K562 (cell line): ENCODE measurements at regions not wholly inside any gene's neighbourhood (a gene's known extent, or its start where the extent isn't known, plus 50 kb on each side); places are given as distances from the start of the nearest gene placed in this dataset.
A peak's percentile ranks its signal among the peaks of the same experiment; 100 is the strongest.

Experiments used
- ATAC-seq: fragments of 200-7000 bp; cut with Tn5 transposase; 3 replicates; pipeline ENCODE4 v1.9.1; 2020; ENCODE audit warnings: moderate library complexity
- BruUV-seq: library from RNA; stranded (reverse); fragments of 400-500 nt; replicated peaks from 2 replicates; lab custom pipeline; 2021; lab: Mats Ljungman, UMichigan
- CTCF ChIA-PET: fragments of 300-600 bp; formaldehyde crosslinking; extraction: SDS; loops from one replicate; lab custom pipeline; 2021; ENCODE audit warnings: low intra/inter-chr PET ratio; lab: Yijun Ruan, JAX
- POLR2A ChIA-PET: fragments of 300-600, 350-650 bp; sonication (Branson Sonifier 250); formaldehyde crosslinking; extraction: SDS; loops from one replicate; lab custom pipeline; 2021; ENCODE audit warnings: antibody characterized with exemption, inconsistent platforms; lab: Yijun Ruan, JAX
- DNase-seq, 4 experiments: peaks; one replicate each; pipeline versions ENCODE4 v3.0.0 to v3.0.0-alpha.2; 2011 to 2018; ENCODE audit warnings: low spot score in 3 of 4, mixed read lengths in 3 of 4; ENCODE audit errors: extremely low read depth in 1 of 4
- FAIRE-seq: peaks from 2 replicates; lab custom pipeline; 2011; peaks lifted over from hg19 to GRCh38; lab: Jason Lieb, UNC
- H2AFZ ChIP-seq: 2 replicates; pipeline ENCODE4 v1.6.0; 2011; ENCODE audit warnings: low read depth, low read length, control low read depth, inconsistent platforms
- H3K27ac ChIP-seq: fragments of 200-600 bp; 3 replicates; pipeline ENCODE4 v1.8.0; 2011; ENCODE audit warnings: low read depth, mild to moderate bottlenecking, control low read depth, inconsistent platforms, low read length, moderate library complexity, mixed read lengths; ENCODE audit errors: extremely low read depth
- H3K27me3 ChIP-seq, 2 experiments: fragments of 300-600 bp in 1 of 2; 2 replicates in 1 of 2; 3 replicates in 1 of 2; pipeline versions ENCODE4 v1.6.0 to v1.8.0; 2011; ENCODE audit warnings: inconsistent platforms in 2 of 2, low read length in 2 of 2, mild to moderate bottlenecking in 1 of 2, mixed read lengths in 1 of 2, moderate library complexity in 1 of 2; ENCODE audit not compliant: control insufficient read depth in 2 of 2, insufficient read depth in 2 of 2
- H3K36me3 ChIP-seq: fragments of 300-600 bp; 3 replicates; pipeline ENCODE4 v1.8.0; 2011; ENCODE audit warnings: mild to moderate bottlenecking, low read length, inconsistent platforms; ENCODE audit not compliant: control insufficient read depth, insufficient read depth
- H3K4me1 ChIP-seq, 2 experiments: fragments of 200-600 bp in 1 of 2; replicated peaks in 1 of 2; 2 replicates in 1 of 2; 3 replicates in 1 of 2; pipeline versions ENCODE4 v1.5.1 to v1.8.0; 2011; ENCODE audit warnings: inconsistent platforms in 2 of 2, low read length in 2 of 2, mild to moderate bottlenecking in 1 of 2, mixed read lengths in 1 of 2, moderate library complexity in 1 of 2; ENCODE audit not compliant: control insufficient read depth in 2 of 2, insufficient read depth in 2 of 2
- H3K4me2 ChIP-seq: 2 replicates; pipeline ENCODE4 v1.6.1; 2011; ENCODE audit warnings: low read length, control low read depth, inconsistent platforms, mixed read lengths; ENCODE audit not compliant: insufficient read depth
- H3K4me3 ChIP-seq: fragments of 200-600 bp; sonication (generic), shearing (Covaris generic); 2 replicates; pipeline ENCODE4 v1.5.1; 2016; ENCODE audit warnings: control low read depth, inconsistent platforms
- H3K79me2 ChIP-seq: fragments of 200-600 bp; 3 replicates; pipeline ENCODE4 v1.8.0; 2011; ENCODE audit warnings: low read length, inconsistent platforms; ENCODE audit not compliant: control insufficient read depth, insufficient read depth
- H3K9ac ChIP-seq, 2 experiments: 2 replicates each; pipeline versions ENCODE4 v1.6.0 to v1.6.1; 2011; ENCODE audit warnings: low read depth in 2 of 2, low read length in 2 of 2, control low read depth in 1 of 2, inconsistent platforms in 1 of 2, mild to moderate bottlenecking in 1 of 2, mixed read lengths in 1 of 2; ENCODE audit not compliant: insufficient read depth in 1 of 2
- H3K9me1 ChIP-seq: one replicate; pipeline ENCODE4 v1.6.0; 2011; ENCODE audit warnings: inconsistent platforms, mild to moderate bottlenecking, low read length, moderate library complexity; ENCODE audit not compliant: control insufficient read depth, insufficient read depth
- H3K9me3 ChIP-seq: replicated peaks from 2 replicates; pipeline ENCODE4 v1.5.1; 2011; ENCODE audit warnings: low read depth, low read length, inconsistent platforms; ENCODE audit not compliant: control insufficient read depth, insufficient read depth
- H4K20me1 ChIP-seq: replicated peaks from 2 replicates; pipeline ENCODE4 v1.6.1; 2011; ENCODE audit warnings: low read length, inconsistent platforms, mixed read lengths; ENCODE audit not compliant: control insufficient read depth, insufficient read depth
- BRCA1 ChIP-seq, 2 experiments: fragments of 450-650 bp in 1 of 2; sonication (generic) in 1 of 2; formaldehyde crosslinking in 1 of 2; IDR thresholded peaks; 2 replicates each; pipeline versions ENCODE4 v1.5.0 to v1.6.1; 2017 to 2020; ENCODE audit warnings: mild to moderate bottlenecking in 1 of 2, missing genetic modification reagents in 1 of 2
- CAMTA2 ChIP-seq: fragments of 250-450 bp; sonication (Bioruptor Pico); conservative IDR thresholded peaks from 2 replicates; pipeline ENCODE4 v1.5.1; 2022
- L3MBTL2 ChIP-seq: fragments of 450-650 bp; IDR thresholded peaks from 2 replicates; pipeline ENCODE4 v1.6.1; 2016; ENCODE audit warnings: mild to moderate bottlenecking, moderate library complexity
- MYC ChIP-seq, 2 experiments: fragments of 250-450 bp in 1 of 2; sonication (Bioruptor Pico) in 1 of 2; IDR thresholded peaks; 2 replicates each; pipeline versions ENCODE4 v1.5.1 to v1.6.1; 2012 to 2021; ENCODE audit warnings: low read depth in 2 of 2, borderline replicate concordance in 1 of 2, improper control_type of control experiment in 1 of 2, low read length in 1 of 2, mild to moderate bottlenecking in 1 of 2, moderate library complexity in 1 of 2
- NFATC3 ChIP-seq: fragments of 450-650 bp; IDR thresholded peaks from 2 replicates; pipeline ENCODE4 v1.6.1; 2017; ENCODE audit warnings: mild to moderate bottlenecking
- NFE2L1 ChIP-seq: fragments of 450-650 bp; IDR thresholded peaks from 2 replicates; pipeline ENCODE4 v1.6.1; 2016; ENCODE audit warnings: missing genetic modification characterization, low read depth, mild to moderate bottlenecking, missing compliant biosample characterization, moderate library complexity, borderline replicate concordance
- PYGO2 ChIP-seq: fragments of 450-650 bp; IDR thresholded peaks from 2 replicates; pipeline ENCODE4 v1.6.1; 2016; ENCODE audit warnings: mild to moderate bottlenecking, missing genetic modification characterization, moderate library complexity, missing compliant biosample characterization
- SETDB1 ChIP-seq: IDR thresholded peaks from one replicate; pipeline ENCODE4 v1.6.1; 2012; ENCODE audit warnings: low read length, control low read depth, inconsistent platforms
- SUPT5H ChIP-seq: fragments of 450-650 bp; IDR thresholded peaks from 2 replicates; pipeline ENCODE4 v1.6.1; 2016
- ZNF12 ChIP-seq: sonication (generic); formaldehyde crosslinking; IDR thresholded peaks from 2 replicates; pipeline ENCODE4 v1.4.0; 2020; ENCODE audit warnings: mild to moderate bottlenecking, missing genetic modification reagents
- ZNF175 ChIP-seq: fragments of 200-800 bp; sonication (Bioruptor generic); IDR thresholded peaks from 2 replicates; pipeline ENCODE4 v1.6.1; 2016; ENCODE audit warnings: low read depth, mild to moderate bottlenecking, missing genetic modification characterization, missing compliant biosample characterization
- ZNF707 ChIP-seq: fragments of 250-450 bp; sonication (Bioruptor Pico); conservative IDR thresholded peaks from 2 replicates; pipeline ENCODE4 v1.8.0; 2022; ENCODE audit warnings: inconsistent platforms, mild to moderate bottlenecking, moderate library complexity
- WGBS: fragments of 100-300 bp; shearing (Covaris generic); methylation state at CpG from one replicate; pipeline ENCODE4 v1.1.6; 2016; ENCODE audit warnings: low coverage, mixed read lengths; ENCODE audit not compliant: insufficient coverage; ENCODE audit errors: missing lambda C conversion rate; 5-methylcytosine and 5-hydroxymethylcytosine counted together
- in situ Hi-C: fragments of 300-500 bp; cut with MboI; formaldehyde crosslinking; loops from 4 replicates; pipeline ENCODE4 v1.15.0; 2018; ENCODE audit warnings: inconsistent platforms, mixed read lengths
- intact Hi-C: fragments of 100-400 bp; cut with micrococcal nuclease; formaldehyde crosslinking; loops from 2 replicates; pipeline ENCODE4 v1.14.2; 2022
- TF ChIP-seq, protein P1 (sequence below): fragments of 250-450 bp; sonication (Bioruptor Pico); IDR thresholded peaks from 2 replicates; pipeline ENCODE4 v1.4.0; 2020; ENCODE audit warnings: mild to moderate bottlenecking
- TF ChIP-seq, protein P2 (sequence below): sonication (generic); formaldehyde crosslinking; IDR thresholded peaks from 2 replicates; pipeline ENCODE4 v1.8.1; 2022; ENCODE audit warnings: missing genetic modification reagents
- TF ChIP-seq, protein P3 (sequence below): fragments of 450-650 bp; IDR thresholded peaks from 2 replicates; pipeline ENCODE4 v1.6.1; 2018; ENCODE audit warnings: mild to moderate bottlenecking, low read depth; ENCODE audit not compliant: partially characterized antibody
- TF ChIP-seq, protein P4 (sequence below): fragments of 250-450 bp; sonication (Bioruptor Pico); IDR thresholded peaks from 2 replicates; pipeline ENCODE4 v1.8.0; 2022; ENCODE audit warnings: moderate library complexity, mild to moderate bottlenecking, inconsistent platforms

DNA sequence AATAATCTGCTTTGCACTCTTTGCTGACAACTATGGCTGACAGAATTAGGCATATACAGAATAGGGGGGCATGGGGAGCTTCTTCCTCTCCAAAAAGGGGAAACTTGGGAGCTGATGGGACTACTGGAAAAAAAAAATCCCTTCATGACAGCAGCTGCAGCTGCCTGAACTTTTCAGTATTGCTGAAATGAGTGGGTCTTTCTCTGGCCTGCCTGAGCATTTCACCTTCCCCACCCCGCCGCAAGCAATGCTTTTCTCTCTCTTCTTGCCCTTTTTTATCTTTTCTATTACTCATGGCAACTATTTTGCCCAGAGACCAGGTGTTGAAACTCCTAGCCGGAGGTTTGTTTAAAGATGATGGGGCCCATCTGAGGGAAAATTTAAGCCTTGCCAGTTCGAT, 244.9 kb downstream of the SEMA3D start:
- no peak for FAIRE-seq

More for the DNA sequence above, 244.9 kb downstream of the SEMA3D start:
- BruUV-seq, result no TSS peak
- H3K9me1 ChIP-seq, result no peaks in the 10 kb centered on the region
- no peaks in the 10 kb centered on the region for H4K20me1 ChIP-seq
- H3K4me2 ChIP-seq, result no peak overlapping the region
- 0 out of 2 replicates have a peak overlapping the region, but pooled peaks have one; percentile 29 for H2AFZ ChIP-seq
- no peaks in the 10 kb centered on the region for H3K9me3 ChIP-seq
- ChIA-PET POLR2A (interaction anchor here (2.2 kb wide), 1 partner anchor 9 kb away, joined by 6 read pairs; no protein-coding TSS in a partner anchor), CTCF (no interaction called here)
- DNase-seq, result no peak
- no peaks in the 10 kb centered on the region for H3K79me2 ChIP-seq
- 28% methylated on average over 4 of the region's 4 CpGs for WGBS
- no peak overlapping the region for H3K27ac ChIP-seq
- H3K4me1 ChIP-seq, result peaks cover 0 to 8% of the 10 kb centered on the region in 2 experiments; a peak in 2 of 5 replicates
- in situ Hi-C loops, result no loop called here
- H3K27me3 ChIP-seq, result no peaks in the 10 kb centered on the region
- no peak overlapping the region for H3K4me3 ChIP-seq
- H3K9ac ChIP-seq, result no peak overlapping the region
- TF ChIP-seq CAMTA2 (CRISPR knock-in tag) (no peak), SUPT5H (no peak), L3MBTL2 (no peak), BRCA1 (IDR thresholded peaks at IDR 0.05) (no peak), BRCA1 (CRISPR knock-in tag; IDR thresholded peaks at IDR 0.05) (no peak), SETDB1 (no peak), ZNF12 (CRISPR knock-in tag) (no peak), NFE2L1 (no peak), PYGO2 (tag) (no peak), ZNF707 (CRISPR knock-in tag) (no peak), NFATC3 (no peak), ZNF175 (no peak), MYC (IDR thresholded peaks at IDR 0.05; ENCODE audit: low read depth, low read length) (no peak), MYC (CRISPR knock-in tag; IDR thresholded peaks at IDR 0.05; ENCODE audit: borderline replicate concordance, low read depth) (no peak)
- TF ChIP-seq, protein P1, sequence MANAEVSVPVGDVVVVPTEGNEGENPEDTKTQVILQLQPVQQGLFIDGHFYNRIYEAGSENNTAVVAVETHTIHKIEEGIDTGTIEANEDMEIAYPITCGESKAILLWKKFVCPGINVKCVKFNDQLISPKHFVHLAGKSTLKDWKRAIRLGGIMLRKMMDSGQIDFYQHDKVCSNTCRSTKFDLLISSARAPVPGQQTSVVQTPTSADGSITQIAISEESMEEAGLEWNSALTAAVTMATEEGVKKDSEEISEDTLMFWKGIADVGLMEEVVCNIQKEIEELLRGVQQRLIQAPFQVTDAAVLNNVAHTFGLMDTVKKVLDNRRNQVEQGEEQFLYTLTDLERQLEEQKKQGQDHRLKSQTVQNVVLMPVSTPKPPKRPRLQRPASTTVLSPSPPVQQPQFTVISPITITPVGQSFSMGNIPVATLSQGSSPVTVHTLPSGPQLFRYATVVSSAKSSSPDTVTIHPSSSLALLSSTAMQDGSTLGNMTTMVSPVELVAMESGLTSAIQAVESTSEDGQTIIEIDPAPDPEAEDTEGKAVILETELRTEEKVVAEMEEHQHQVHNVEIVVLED (CRISPR knock-in tag), result no peak
- TF ChIP-seq, protein P2, sequence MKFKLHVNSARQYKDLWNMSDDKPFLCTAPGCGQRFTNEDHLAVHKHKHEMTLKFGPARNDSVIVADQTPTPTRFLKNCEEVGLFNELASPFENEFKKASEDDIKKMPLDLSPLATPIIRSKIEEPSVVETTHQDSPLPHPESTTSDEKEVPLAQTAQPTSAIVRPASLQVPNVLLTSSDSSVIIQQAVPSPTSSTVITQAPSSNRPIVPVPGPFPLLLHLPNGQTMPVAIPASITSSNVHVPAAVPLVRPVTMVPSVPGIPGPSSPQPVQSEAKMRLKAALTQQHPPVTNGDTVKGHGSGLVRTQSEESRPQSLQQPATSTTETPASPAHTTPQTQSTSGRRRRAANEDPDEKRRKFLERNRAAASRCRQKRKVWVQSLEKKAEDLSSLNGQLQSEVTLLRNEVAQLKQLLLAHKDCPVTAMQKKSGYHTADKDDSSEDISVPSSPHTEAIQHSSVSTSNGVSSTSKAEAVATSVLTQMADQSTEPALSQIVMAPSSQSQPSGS (CRISPR knock-in tag), result no peak
- TF ChIP-seq, protein P3, sequence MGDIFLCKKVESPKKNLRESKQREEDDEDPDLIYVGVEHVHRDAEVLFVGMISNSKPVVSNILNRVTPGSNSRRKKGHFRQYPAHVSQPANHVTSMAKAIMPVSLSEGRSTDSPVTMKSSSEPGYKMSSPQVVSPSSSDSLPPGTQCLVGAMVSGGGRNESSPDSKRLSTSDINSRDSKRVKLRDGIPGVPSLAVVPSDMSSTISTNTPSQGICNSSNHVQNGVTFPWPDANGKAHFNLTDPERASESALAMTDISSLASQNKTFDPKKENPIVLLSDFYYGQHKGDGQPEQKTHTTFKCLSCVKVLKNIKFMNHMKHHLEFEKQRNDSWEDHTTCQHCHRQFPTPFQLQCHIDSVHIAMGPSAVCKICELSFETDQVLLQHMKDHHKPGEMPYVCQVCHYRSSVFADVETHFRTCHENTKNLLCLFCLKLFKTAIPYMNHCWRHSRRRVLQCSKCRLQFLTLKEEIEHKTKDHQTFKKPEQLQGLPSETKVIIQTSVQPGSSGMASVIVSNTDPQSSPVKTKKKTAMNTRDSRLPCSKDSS, result no peak
- TF ChIP-seq, protein P4, sequence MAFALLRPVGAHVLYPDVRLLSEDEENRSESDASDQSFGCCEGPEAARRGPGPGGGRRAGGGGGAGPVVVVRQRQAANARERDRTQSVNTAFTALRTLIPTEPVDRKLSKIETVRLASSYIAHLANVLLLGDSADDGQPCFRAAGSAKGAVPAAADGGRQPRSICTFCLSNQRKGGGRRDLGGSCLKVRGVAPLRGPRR (CRISPR knock-in tag), result no peak
- H3K36me3 ChIP-seq, result no peaks in the 10 kb centered on the region
- intact Hi-C loops, result no loop called here
- no peak for ATAC-seq
